ENCODE measurements at regions not wholly inside any gene's neighbourhood (a gene's known extent, or its start where the extent isn't known, plus 50 kb on each side); places are given as distances from the start of the nearest gene placed in this dataset.

DNA sequence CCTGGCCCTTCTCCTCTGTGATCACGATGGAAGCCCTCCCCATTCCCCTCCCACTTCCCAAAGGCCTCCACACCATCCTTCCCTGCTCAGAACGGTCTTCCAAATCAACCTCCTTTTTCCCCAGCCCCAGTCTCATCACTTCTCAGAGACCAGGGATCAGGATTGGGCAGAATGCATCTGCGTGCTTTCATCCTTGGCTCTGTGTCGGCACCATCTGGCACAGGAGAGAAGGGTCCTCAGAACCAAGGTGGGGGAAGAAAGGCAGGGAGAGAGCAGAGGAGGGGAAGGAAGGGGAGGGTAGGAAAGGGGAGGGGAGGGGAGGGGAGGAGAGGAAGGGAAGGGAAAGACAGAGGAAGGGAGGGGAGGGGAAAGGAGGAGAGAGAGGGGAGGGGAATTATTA is 52.4 kb upstream of the FICD start:
- no peaks in the 10 kb centered on the region; the same call in 1 of the 2 replicates for H4K20me1 ChIP-seq (ENCODE audit: insufficient read depth, low read length)
- no peak for DNase-seq (ENCODE audit: low spot score)
- ChIA-PET CTCF (ENCODE audit: unreplicated experiment) (no interaction called here), POLR2A (no interaction called here)
- no peaks in the 10 kb centered on the region for H3K36me3 ChIP-seq (ENCODE audit: insufficient read depth, low read length)
- H3K4me2 ChIP-seq (ENCODE audit: low read length), result no peak overlapping the region
- no peak overlapping the region for H3K27ac ChIP-seq (ENCODE audit: low read depth, low read length, poor library complexity, severe bottlenecking)
- no peaks in the 10 kb centered on the region for H3K4me1 ChIP-seq (ENCODE audit: insufficient read depth, low read length, poor library complexity, severe bottlenecking)
- no TSS peak for BruUV-seq (replicated peaks)
- no peaks in the 10 kb centered on the region for H3K79me2 ChIP-seq (ENCODE audit: insufficient read depth, low read depth, low read length)
- H3K4me3 ChIP-seq (ENCODE audit: low read depth, low read length, poor library complexity, severe bottlenecking), result no peak overlapping the region
- no peak overlapping the region for H2AFZ ChIP-seq (ENCODE audit: low read length)
- H3K9me3 ChIP-seq (ENCODE audit: low read length), result no peaks in the 10 kb centered on the region
- no peaks in the 10 kb centered on the region for H3K9me2 ChIP-seq (ENCODE audit: insufficient read depth, low read length)
- intact Hi-C loops (cut with micrococcal nuclease; ENCODE audit: unreplicated experiment), result loop anchor here (10.0 kb wide), 1 partner anchor 458 kb away; no protein-coding TSS in a partner anchor
- TF ChIP-seq, protein P1, sequence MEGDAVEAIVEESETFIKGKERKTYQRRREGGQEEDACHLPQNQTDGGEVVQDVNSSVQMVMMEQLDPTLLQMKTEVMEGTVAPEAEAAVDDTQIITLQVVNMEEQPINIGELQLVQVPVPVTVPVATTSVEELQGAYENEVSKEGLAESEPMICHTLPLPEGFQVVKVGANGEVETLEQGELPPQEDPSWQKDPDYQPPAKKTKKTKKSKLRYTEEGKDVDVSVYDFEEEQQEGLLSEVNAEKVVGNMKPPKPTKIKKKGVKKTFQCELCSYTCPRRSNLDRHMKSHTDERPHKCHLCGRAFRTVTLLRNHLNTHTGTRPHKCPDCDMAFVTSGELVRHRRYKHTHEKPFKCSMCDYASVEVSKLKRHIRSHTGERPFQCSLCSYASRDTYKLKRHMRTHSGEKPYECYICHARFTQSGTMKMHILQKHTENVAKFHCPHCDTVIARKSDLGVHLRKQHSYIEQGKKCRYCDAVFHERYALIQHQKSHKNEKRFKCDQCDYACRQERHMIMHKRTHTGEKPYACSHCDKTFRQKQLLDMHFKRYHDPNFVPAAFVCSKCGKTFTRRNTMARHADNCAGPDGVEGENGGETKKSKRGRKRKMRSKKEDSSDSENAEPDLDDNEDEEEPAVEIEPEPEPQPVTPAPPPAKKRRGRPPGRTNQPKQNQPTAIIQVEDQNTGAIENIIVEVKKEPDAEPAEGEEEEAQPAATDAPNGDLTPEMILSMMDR (conservative IDR thresholded peaks at IDR 0.05; ENCODE audit: low read length), result no peak
- no peak for TF ChIP-seq EZH2phosphoT487 (IDR thresholded peaks at IDR 0.05; ENCODE audit: borderline replicate concordance, low read depth, low read length)

DNA sequence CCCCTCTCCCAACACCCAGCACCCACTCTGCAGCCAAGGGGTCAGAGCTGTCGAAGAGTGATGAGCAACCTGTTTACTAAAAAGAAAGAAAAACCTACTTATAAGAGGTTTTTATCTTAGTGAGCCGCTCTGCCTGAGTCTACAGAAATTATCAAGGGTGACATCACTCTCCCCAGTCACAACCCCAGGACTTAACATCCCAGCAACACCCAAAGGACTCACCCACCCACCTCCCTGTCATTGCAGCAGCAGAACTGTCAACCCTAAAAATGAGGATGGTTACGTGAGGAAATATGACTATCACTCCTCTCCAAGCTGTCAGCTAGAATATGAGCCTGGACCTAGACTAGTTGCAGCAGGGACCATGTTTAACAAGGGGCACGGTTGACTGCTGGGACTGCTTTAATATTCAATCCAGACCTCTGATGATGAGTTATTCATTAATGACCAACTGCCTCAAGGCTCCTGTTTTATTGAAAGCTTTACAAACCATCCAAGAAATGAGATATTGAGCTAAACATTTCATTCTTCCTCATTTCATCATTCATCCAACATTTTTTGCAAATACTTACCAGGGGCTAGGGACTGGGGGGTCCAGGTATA is 53.9 kb upstream of the FICD start:
- Histone ChIP-seq H3K27ac (ENCODE audit: low read depth, low read length, poor library complexity, severe bottlenecking) (no peak overlapping the region), H2AFZ (ENCODE audit: low read length) (no peak overlapping the region), H3K4me2 (ENCODE audit: low read length) (no peak overlapping the region), H3K36me3 (ENCODE audit: insufficient read depth, low read length) (no peaks in the 10 kb centered on the region), H3K9me2 (ENCODE audit: insufficient read depth, low read length) (no peaks in the 10 kb centered on the region), H3K79me2 (ENCODE audit: insufficient read depth, low read depth, low read length) (no peaks in the 10 kb centered on the region), H3K9me3 (ENCODE audit: low read length) (no peaks in the 10 kb centered on the region), H4K20me1 (ENCODE audit: insufficient read depth, low read length) (no peaks in the 10 kb centered on the region; the same call in 1 of the 2 replicates), H3K4me1 (ENCODE audit: insufficient read depth, low read length, poor library complexity, severe bottlenecking) (no peaks in the 10 kb centered on the region), H3K4me3 (ENCODE audit: low read depth, low read length, poor library complexity, severe bottlenecking) (no peak overlapping the region)
- intact Hi-C loops (cut with micrococcal nuclease; ENCODE audit: unreplicated experiment), result loop anchor here (10.0 kb wide), 1 partner anchor 456 kb away; no protein-coding TSS in a partner anchor
- ChIA-PET POLR2A (no interaction called here), CTCF (ENCODE audit: unreplicated experiment) (no interaction called here)
- no peak for TF ChIP-seq EZH2phosphoT487 (IDR thresholded peaks at IDR 0.05; ENCODE audit: borderline replicate concordance, low read depth, low read length)
- TF ChIP-seq, protein P1 (conservative IDR thresholded peaks at IDR 0.05; ENCODE audit: low read length), result no peak
- no peak for DNase-seq (ENCODE audit: low spot score)
- BruUV-seq (replicated peaks), result no TSS peak

DNA sequence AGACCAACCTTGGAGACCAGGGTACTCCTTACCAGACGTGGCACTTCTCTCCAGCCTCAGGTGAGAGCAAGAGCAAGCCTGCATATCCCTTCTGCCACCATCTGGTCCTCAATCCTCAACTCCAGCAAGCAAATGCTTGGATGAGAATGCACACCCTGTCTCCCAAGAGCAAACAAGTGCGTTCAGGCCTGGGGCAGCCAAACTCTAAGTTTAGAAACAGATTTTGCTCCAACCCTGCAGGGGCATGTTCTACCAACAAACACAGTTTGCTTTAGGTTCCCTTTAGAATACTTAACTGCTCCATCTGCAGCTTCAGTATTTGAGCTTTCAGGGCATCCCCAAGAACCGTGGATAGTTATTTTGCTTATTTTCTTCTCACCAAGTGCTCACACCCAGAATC is 55.9 kb upstream of the FICD start:
- Histone ChIP-seq H3K4me2 (ENCODE audit: low read length) (no peak overlapping the region), H3K27ac (ENCODE audit: low read depth, low read length, poor library complexity, severe bottlenecking) (no peak overlapping the region), H3K79me2 (ENCODE audit: insufficient read depth, low read depth, low read length) (no peaks in the 10 kb centered on the region), H3K9me3 (ENCODE audit: low read length) (no peaks in the 10 kb centered on the region), H3K4me3 (ENCODE audit: low read depth, low read length, poor library complexity, severe bottlenecking) (no peak overlapping the region), H3K4me1 (ENCODE audit: insufficient read depth, low read length, poor library complexity, severe bottlenecking) (no peaks in the 10 kb centered on the region), H3K36me3 (ENCODE audit: insufficient read depth, low read length) (no peaks in the 10 kb centered on the region), H3K9me2 (ENCODE audit: insufficient read depth, low read length) (no peaks in the 10 kb centered on the region), H4K20me1 (ENCODE audit: insufficient read depth, low read length) (no peaks in the 10 kb centered on the region; the same call in 1 of the 2 replicates), H2AFZ (ENCODE audit: low read length) (no peak overlapping the region)
- no peak for DNase-seq (ENCODE audit: low spot score)
- CTCF ChIA-PET (ENCODE audit: unreplicated experiment), result no interaction called here
- BruUV-seq (replicated peaks), result no TSS peak
- POLR2A ChIA-PET, result interaction anchor here (0.8 kb wide), 1 partner anchor 334 kb away, joined by 3 read pairs; no protein-coding TSS in a partner anchor
- intact Hi-C loops (cut with micrococcal nuclease; ENCODE audit: unreplicated experiment), result no loop called here
- TF ChIP-seq, protein P1 (conservative IDR thresholded peaks at IDR 0.05; ENCODE audit: low read length), result no peak
- TF ChIP-seq EZH2phosphoT487 (IDR thresholded peaks at IDR 0.05; ENCODE audit: borderline replicate concordance, low read depth, low read length), result no peak
